Ascending aorta (tissue), 2 donors: ENCODE measurements at regions not wholly inside any gene's neighbourhood (a gene's known extent, or its start where the extent isn't known, plus 50 kb on each side); places are given as distances from the start of the nearest gene placed in this dataset.

Source experiments
- DNase-seq, 2 donors: peaks; one replicate each; pipeline ENCODE4 v3.0.0-alpha.2; 2019; ENCODE audit warnings: low spot score in 2 of 2
- H3K27ac ChIP-seq, 2 donors: fragments of 200-600 bp; sonication (generic); one replicate each; pipeline ENCODE4 v1.5.1; 2016 to 2017; ENCODE audit warnings: mild to moderate bottlenecking in 1 of 2
- H3K27me3 ChIP-seq: fragments of 200-600 bp; sonication (generic); one replicate; pipeline ENCODE4 v1.5.1; 2017
- H3K36me3 ChIP-seq, 2 donors: fragments of 200-600 bp; sonication (generic); one replicate each; pipeline ENCODE4 v1.5.1; 2016
- H3K4me1 ChIP-seq, 2 donors: fragments of 200-600 bp; sonication (generic); one replicate each; pipeline ENCODE4 v1.5.1; 2016 to 2017; ENCODE audit warnings: mild to moderate bottlenecking in 1 of 2
- H3K4me3 ChIP-seq, 2 donors: fragments of 200-600 bp; sonication (generic); one replicate each; pipeline ENCODE4 v1.5.1; 2016 to 2017; ENCODE audit warnings: mild to moderate bottlenecking in 1 of 2
- H3K9me3 ChIP-seq, 2 donors: fragments of 200-600 bp; sonication (generic); one replicate each; pipeline ENCODE4 v1.5.1; 2016
- intact Hi-C: fragments of 100-400 bp; cut with DNase I; formaldehyde crosslinking; loops from one replicate; pipeline ENCODE4 v1.15.1; 2023
- TF ChIP-seq, protein P1 (sequence below), 3 experiments: fragments of 200-600 bp in 2 of 3; fragments of 450-650 bp in 1 of 3; sonication (generic) in 2 of 3; IDR thresholded peaks; one replicate each; pipeline ENCODE4 v1.5.1; 2016 to 2019; ENCODE audit warnings: antibody characterized with exemption in 3 of 3, mild to moderate bottlenecking in 1 of 3, moderate library complexity in 1 of 3

DNA sequence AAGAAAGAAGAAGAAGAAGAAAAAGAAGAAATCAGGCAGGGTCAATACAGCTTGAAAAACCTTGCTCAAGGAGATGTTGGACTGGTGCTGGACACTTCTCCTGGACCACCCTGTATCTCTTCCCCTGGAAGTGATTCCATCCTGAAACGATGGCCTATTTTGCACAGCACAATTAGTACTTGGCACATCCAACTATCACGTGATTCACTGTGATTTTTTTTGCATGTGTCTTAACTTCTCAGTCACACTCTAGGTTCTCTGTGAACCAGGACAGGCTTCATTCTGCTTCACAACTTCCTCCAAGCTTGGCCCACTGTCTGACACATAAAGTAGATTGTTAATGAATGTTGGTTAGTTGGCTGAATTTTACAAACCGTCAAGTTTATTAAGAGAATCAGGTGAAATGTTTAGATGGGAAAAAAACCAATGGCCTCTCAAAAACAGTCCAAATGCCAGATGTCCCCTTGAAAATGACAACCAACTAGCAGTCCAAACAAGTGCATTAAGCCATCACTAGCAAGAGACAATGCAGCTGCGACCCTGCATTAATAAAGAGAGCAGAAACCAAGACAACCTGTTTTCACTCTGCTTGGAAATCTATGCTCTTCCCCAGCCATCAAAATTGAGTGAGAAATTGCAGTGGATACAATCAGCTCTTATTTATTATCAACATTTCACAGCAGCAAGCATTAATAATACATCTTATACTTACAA lies 300.0 kb upstream of the CHAC2 start:
- no peak overlapping the region for H3K4me3 ChIP-seq
- H3K9me3 ChIP-seq = no peaks in the 10 kb centered on the region
- H3K27ac ChIP-seq = no peak overlapping the region
- intact Hi-C loops = no loop called here
- no peaks in the 10 kb centered on the region for H3K4me1 ChIP-seq
- no peaks in the 10 kb centered on the region for H3K27me3 ChIP-seq
- DNase-seq = no peak
- H3K36me3 ChIP-seq = no peaks in the 10 kb centered on the region
- TF ChIP-seq, protein P1, sequence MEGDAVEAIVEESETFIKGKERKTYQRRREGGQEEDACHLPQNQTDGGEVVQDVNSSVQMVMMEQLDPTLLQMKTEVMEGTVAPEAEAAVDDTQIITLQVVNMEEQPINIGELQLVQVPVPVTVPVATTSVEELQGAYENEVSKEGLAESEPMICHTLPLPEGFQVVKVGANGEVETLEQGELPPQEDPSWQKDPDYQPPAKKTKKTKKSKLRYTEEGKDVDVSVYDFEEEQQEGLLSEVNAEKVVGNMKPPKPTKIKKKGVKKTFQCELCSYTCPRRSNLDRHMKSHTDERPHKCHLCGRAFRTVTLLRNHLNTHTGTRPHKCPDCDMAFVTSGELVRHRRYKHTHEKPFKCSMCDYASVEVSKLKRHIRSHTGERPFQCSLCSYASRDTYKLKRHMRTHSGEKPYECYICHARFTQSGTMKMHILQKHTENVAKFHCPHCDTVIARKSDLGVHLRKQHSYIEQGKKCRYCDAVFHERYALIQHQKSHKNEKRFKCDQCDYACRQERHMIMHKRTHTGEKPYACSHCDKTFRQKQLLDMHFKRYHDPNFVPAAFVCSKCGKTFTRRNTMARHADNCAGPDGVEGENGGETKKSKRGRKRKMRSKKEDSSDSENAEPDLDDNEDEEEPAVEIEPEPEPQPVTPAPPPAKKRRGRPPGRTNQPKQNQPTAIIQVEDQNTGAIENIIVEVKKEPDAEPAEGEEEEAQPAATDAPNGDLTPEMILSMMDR (IDR thresholded peaks at IDR 0.05) = no peak

DNA sequence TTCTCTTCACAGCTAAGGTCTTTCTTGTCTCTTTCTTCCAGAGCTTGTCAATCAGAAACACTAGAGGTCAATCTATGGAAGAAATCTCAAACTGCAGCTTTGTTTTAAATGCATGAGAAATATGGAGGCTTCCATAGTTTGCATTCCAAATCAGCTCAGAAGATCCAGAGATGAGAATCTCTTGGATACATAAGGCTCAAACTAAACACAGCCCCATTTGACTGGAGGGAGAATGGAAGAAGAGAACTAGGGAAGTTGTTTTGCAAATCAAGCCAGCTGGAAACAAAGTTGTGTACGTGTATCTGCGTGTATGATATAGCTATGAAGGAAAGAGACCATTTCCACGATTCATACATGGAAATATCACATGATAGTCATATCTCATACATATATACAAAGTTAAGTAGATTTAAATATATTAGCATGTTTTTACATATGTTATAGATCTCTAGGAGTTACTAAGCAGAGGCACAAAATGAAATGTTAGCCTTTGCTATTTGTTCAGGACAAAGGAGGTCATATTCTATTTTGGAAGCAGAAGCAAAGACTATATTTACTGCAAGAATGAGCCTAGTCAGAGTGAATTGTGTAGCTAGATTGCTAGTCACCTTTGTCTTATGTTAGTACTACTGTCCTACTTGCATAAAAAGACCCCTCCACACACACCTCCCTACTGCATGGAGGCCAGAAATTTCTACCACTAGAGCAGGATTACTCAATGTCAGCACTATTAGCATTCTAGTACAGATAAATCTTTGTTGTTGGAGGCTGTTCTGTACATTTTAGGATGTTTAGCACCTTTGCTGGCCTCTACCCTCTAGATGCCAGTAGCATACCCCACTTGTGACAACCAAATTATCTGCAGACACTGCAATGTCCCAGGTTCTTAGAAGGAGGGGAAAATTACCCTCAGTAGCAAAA lies 303.5 kb upstream of the CHAC2 start:
- intact Hi-C loops = no loop called here
- H3K4me3 ChIP-seq = no peak overlapping the region

DNA sequence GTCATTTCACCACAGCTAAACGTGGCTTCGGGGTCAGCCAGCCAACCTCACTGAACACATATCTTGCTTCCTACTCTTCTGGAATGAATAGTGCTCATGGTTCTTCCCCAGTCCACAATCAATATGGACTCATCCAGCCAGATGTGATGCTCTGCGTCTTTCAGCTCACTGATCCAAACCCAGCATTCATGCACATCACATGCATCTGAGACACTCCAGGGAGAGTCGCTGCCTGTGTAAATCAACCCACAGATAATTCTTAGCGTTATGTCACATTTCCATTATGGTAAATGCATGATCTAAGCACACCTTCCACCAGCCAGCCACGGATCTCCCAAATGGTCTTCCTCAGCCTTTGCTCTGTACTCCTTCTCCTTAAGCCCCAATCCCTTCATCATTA lies 306.7 kb upstream of the CHAC2 start:
- intact Hi-C loops = no loop called here
- no peaks in the 10 kb centered on the region for H3K4me1 ChIP-seq
- H3K27ac ChIP-seq = no peak overlapping the region
- no peaks in the 10 kb centered on the region for H3K36me3 ChIP-seq
- H3K9me3 ChIP-seq = no peaks in the 10 kb centered on the region
- DNase-seq = no peak
- H3K4me3 ChIP-seq = no peak overlapping the region
- no peaks in the 10 kb centered on the region for H3K27me3 ChIP-seq
- TF ChIP-seq, protein P1 (IDR thresholded peaks at IDR 0.05) = no peak

More for the DNA sequence above, 303.5 kb upstream of the CHAC2 start:
- H3K27ac ChIP-seq = no peak overlapping the region
- no peaks in the 10 kb centered on the region for H3K27me3 ChIP-seq
- no peaks in the 10 kb centered on the region for H3K4me1 ChIP-seq
- TF ChIP-seq, protein P1 (IDR thresholded peaks at IDR 0.05) = no peak
- H3K9me3 ChIP-seq = no peaks in the 10 kb centered on the region
- H3K36me3 ChIP-seq = no peaks in the 10 kb centered on the region
- no peak for DNase-seq

DNA sequence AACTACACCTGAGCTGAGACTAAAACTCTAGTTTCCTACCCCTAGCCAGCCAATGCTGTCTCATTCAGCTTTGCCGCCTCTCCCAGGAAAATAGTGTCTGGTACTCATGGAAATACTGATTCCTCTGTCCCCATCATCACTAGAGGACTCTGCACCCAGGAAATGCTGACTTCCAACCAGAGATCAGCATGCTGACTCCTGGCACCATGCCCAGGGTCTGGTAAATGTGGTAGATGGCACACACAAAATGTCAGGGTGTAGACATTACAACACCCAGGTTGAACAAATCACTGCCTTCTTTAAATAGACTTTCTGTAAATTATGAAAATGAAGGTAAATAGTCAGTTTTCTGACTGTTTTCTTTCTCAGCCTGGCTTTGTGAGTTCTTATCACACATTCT lies 307.3 kb upstream of the CHAC2 start:
- no peak overlapping the region for H3K27ac ChIP-seq
- H3K4me1 ChIP-seq = no peaks in the 10 kb centered on the region
- no peak overlapping the region for H3K4me3 ChIP-seq
- DNase-seq = no peak
- intact Hi-C loops = no loop called here
- TF ChIP-seq, protein P1 (IDR thresholded peaks at IDR 0.05) = no peak
- no peaks in the 10 kb centered on the region for H3K36me3 ChIP-seq
- no peaks in the 10 kb centered on the region for H3K9me3 ChIP-seq
- H3K27me3 ChIP-seq = no peaks in the 10 kb centered on the region

DNA sequence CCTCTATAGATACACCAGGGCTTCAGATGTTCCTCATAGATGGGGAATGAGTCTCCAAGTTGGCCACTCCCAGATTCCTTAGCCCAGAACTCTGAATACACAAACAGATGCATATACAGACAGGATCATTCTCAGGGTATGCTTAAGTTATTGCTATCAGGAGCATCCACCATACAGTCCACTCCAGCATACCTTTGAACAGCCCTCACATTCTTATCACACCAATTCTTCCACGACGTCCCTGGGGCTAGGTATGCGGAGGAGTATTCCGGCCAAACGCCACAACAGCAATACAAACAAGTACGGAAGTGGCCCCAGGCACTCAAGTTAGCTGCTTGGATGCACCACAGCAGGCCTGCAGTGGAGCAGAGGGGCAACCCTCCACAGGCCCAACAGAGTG lies 312.5 kb upstream of the CHAC2 start:
- H3K27me3 ChIP-seq = no peaks in the 10 kb centered on the region
- no peaks in the 10 kb centered on the region for H3K9me3 ChIP-seq
- no peak overlapping the region for H3K27ac ChIP-seq
- TF ChIP-seq, protein P1 (IDR thresholded peaks at IDR 0.05) = no peak
- DNase-seq = no peak
- no peak overlapping the region for H3K4me3 ChIP-seq
- H3K36me3 ChIP-seq = no peaks in the 10 kb centered on the region
- peaks cover 0 to 6% of the 10 kb centered on the region in 2 donors for H3K4me1 ChIP-seq
- intact Hi-C loops = no loop called here
